K562 (cell line): ENCODE measurements at regions not wholly inside any gene's neighbourhood (a gene's known extent, or its start where the extent isn't known, plus 50 kb on each side); places are given as distances from the start of the nearest gene placed in this dataset.
"Not testable (repeated sequence)": the region's sequence is repeated elsewhere in the genome, so short reads cannot be mapped to it uniquely, and the experiment has no call there.

Experiments used
- ATAC-seq: fragments of 200-7000 bp; cut with Tn5 transposase; 3 replicates; pipeline ENCODE4 v1.9.1; 2020; ENCODE audit warnings: moderate library complexity
- BruUV-seq: library from RNA; stranded (reverse); fragments of 400-500 nt; replicated peaks from 2 replicates; lab custom pipeline; 2021; lab: Mats Ljungman, UMichigan
- CTCF ChIA-PET: fragments of 300-600 bp; formaldehyde crosslinking; extraction: SDS; loops from one replicate; lab custom pipeline; 2021; ENCODE audit warnings: low intra/inter-chr PET ratio; lab: Yijun Ruan, JAX
- POLR2A ChIA-PET: fragments of 300-600, 350-650 bp; sonication (Branson Sonifier 250); formaldehyde crosslinking; extraction: SDS; loops from one replicate; lab custom pipeline; 2021; ENCODE audit warnings: antibody characterized with exemption, inconsistent platforms; lab: Yijun Ruan, JAX
- DNase-seq, 4 experiments: peaks; one replicate each; pipeline versions ENCODE4 v3.0.0 to v3.0.0-alpha.2; 2011 to 2018; ENCODE audit warnings: low spot score in 3 of 4, mixed read lengths in 3 of 4; ENCODE audit errors: extremely low read depth in 1 of 4
- FAIRE-seq: peaks from 2 replicates; lab custom pipeline; 2011; peaks lifted over from hg19 to GRCh38; lab: Jason Lieb, UNC
- H2AFZ ChIP-seq: 2 replicates; pipeline ENCODE4 v1.6.0; 2011; ENCODE audit warnings: low read depth, low read length, control low read depth, inconsistent platforms
- H3K27ac ChIP-seq: fragments of 200-600 bp; 3 replicates; pipeline ENCODE4 v1.8.0; 2011; ENCODE audit warnings: low read depth, mild to moderate bottlenecking, control low read depth, inconsistent platforms, low read length, moderate library complexity, mixed read lengths; ENCODE audit errors: extremely low read depth
- H3K27me3 ChIP-seq, 2 experiments: fragments of 300-600 bp in 1 of 2; 2 replicates in 1 of 2; 3 replicates in 1 of 2; pipeline versions ENCODE4 v1.6.0 to v1.8.0; 2011; ENCODE audit warnings: inconsistent platforms in 2 of 2, low read length in 2 of 2, mild to moderate bottlenecking in 1 of 2, mixed read lengths in 1 of 2, moderate library complexity in 1 of 2; ENCODE audit not compliant: control insufficient read depth in 2 of 2, insufficient read depth in 2 of 2
- H3K36me3 ChIP-seq: fragments of 300-600 bp; 3 replicates; pipeline ENCODE4 v1.8.0; 2011; ENCODE audit warnings: mild to moderate bottlenecking, low read length, inconsistent platforms; ENCODE audit not compliant: control insufficient read depth, insufficient read depth
- H3K4me1 ChIP-seq, 2 experiments: fragments of 200-600 bp in 1 of 2; replicated peaks in 1 of 2; 2 replicates in 1 of 2; 3 replicates in 1 of 2; pipeline versions ENCODE4 v1.5.1 to v1.8.0; 2011; ENCODE audit warnings: inconsistent platforms in 2 of 2, low read length in 2 of 2, mild to moderate bottlenecking in 1 of 2, mixed read lengths in 1 of 2, moderate library complexity in 1 of 2; ENCODE audit not compliant: control insufficient read depth in 2 of 2, insufficient read depth in 2 of 2
- H3K4me2 ChIP-seq: 2 replicates; pipeline ENCODE4 v1.6.1; 2011; ENCODE audit warnings: low read length, control low read depth, inconsistent platforms, mixed read lengths; ENCODE audit not compliant: insufficient read depth
- H3K4me3 ChIP-seq: fragments of 200-600 bp; sonication (generic), shearing (Covaris generic); 2 replicates; pipeline ENCODE4 v1.5.1; 2016; ENCODE audit warnings: control low read depth, inconsistent platforms
- H3K79me2 ChIP-seq: fragments of 200-600 bp; 3 replicates; pipeline ENCODE4 v1.8.0; 2011; ENCODE audit warnings: low read length, inconsistent platforms; ENCODE audit not compliant: control insufficient read depth, insufficient read depth
- H3K9ac ChIP-seq, 2 experiments: 2 replicates each; pipeline versions ENCODE4 v1.6.0 to v1.6.1; 2011; ENCODE audit warnings: low read depth in 2 of 2, low read length in 2 of 2, control low read depth in 1 of 2, inconsistent platforms in 1 of 2, mild to moderate bottlenecking in 1 of 2, mixed read lengths in 1 of 2; ENCODE audit not compliant: insufficient read depth in 1 of 2
- H3K9me1 ChIP-seq: one replicate; pipeline ENCODE4 v1.6.0; 2011; ENCODE audit warnings: inconsistent platforms, mild to moderate bottlenecking, low read length, moderate library complexity; ENCODE audit not compliant: control insufficient read depth, insufficient read depth
- H3K9me3 ChIP-seq: replicated peaks from 2 replicates; pipeline ENCODE4 v1.5.1; 2011; ENCODE audit warnings: low read depth, low read length, inconsistent platforms; ENCODE audit not compliant: control insufficient read depth, insufficient read depth
- H4K20me1 ChIP-seq: replicated peaks from 2 replicates; pipeline ENCODE4 v1.6.1; 2011; ENCODE audit warnings: low read length, inconsistent platforms, mixed read lengths; ENCODE audit not compliant: control insufficient read depth, insufficient read depth
- NCOR1 ChIP-seq: fragments of 450-650 bp; IDR thresholded peaks from 2 replicates; pipeline ENCODE4 v1.6.1; 2016; ENCODE audit warnings: mild to moderate bottlenecking, moderate library complexity
- PCBP1 ChIP-seq: fragments of 200-400 bp; formaldehyde crosslinking; IDR thresholded peaks from 2 replicates; pipeline ENCODE4 v1.6.1; 2018; ENCODE audit warnings: mild to moderate bottlenecking, low read depth, low read length; ENCODE audit not compliant: poor library complexity, severe bottlenecking
- RBBP5 ChIP-seq: fragments of 200-600 bp; sonication (generic); IDR thresholded peaks from 2 replicates; pipeline ENCODE4 v1.6.1; 2012; ENCODE audit warnings: borderline replicate concordance, mild to moderate bottlenecking, low read length, control low read depth, inconsistent platforms; ENCODE audit not compliant: insufficient read depth, poor library complexity, severe bottlenecking
- WGBS: fragments of 100-300 bp; shearing (Covaris generic); methylation state at CpG from one replicate; pipeline ENCODE4 v1.1.6; 2016; ENCODE audit warnings: low coverage, mixed read lengths; ENCODE audit not compliant: insufficient coverage; ENCODE audit errors: missing lambda C conversion rate; 5-methylcytosine and 5-hydroxymethylcytosine counted together
- in situ Hi-C: fragments of 300-500 bp; cut with MboI; formaldehyde crosslinking; loops from 4 replicates; pipeline ENCODE4 v1.15.0; 2018; ENCODE audit warnings: inconsistent platforms, mixed read lengths
- intact Hi-C: fragments of 100-400 bp; cut with micrococcal nuclease; formaldehyde crosslinking; loops from 2 replicates; pipeline ENCODE4 v1.14.2; 2022

GRCh38 chr14:84483072-84483420, 1046.9 kb upstream of the FLRT2 start:
- Histone ChIP-seq H3K9ac (no peak overlapping the region), H3K9me1 (no peaks in the 10 kb centered on the region), H2AFZ (no peak overlapping the region), H3K9me3 (no peaks in the 10 kb centered on the region), H3K27ac (no peak overlapping the region), H3K79me2 (no peaks in the 10 kb centered on the region), H4K20me1 (no peaks in the 10 kb centered on the region), H3K27me3 (no peaks in the 10 kb centered on the region), H3K4me3 (no peak overlapping the region), H3K36me3 (no peaks in the 10 kb centered on the region), H3K4me1 (no peaks in the 10 kb centered on the region), H3K4me2 (no peak overlapping the region)
- TF ChIP-seq RBBP5 (no peak), NCOR1 (no peak), PCBP1 (no peak)
- DNase-seq = no peak
- CTCF ChIA-PET = no interaction called here
- in situ Hi-C loops (no loop called here), intact Hi-C loops (no loop called here)
- 0% methylated on average over 5 of the region's 6 CpGs for WGBS
- BruUV-seq = no TSS peak
- no peak for FAIRE-seq
- no peak for ATAC-seq
- POLR2A ChIA-PET = no interaction called here

DNA sequence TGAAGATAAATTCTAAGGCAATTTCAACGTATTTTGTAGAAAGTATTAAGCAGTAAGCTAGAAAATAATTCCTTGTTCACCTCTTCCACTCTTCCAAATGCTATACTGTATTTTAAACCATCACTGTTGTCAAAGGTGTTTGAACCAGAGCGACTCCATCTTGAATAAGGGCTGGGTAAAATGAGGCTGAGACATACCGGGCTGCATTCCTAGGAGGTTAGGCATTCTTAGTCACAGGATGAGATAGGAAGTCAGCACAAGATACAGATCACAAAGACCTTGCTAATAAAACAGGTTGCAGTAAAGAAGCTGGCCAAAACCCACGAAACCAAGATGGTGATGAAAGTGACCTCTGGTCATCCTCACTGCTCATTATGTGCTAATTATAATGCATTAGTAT, 1045.7 kb upstream of the FLRT2 start:
- BruUV-seq, H3K4me2 ChIP-seq, H3K4me1 ChIP-seq, intact Hi-C loops, ATAC-seq, H3K9ac ChIP-seq, CTCF ChIA-PET, H2AFZ ChIP-seq, H3K27me3 ChIP-seq, H3K27ac ChIP-seq, H3K4me3 ChIP-seq, in situ Hi-C loops, H3K36me3 ChIP-seq, FAIRE-seq, H3K9me1 ChIP-seq, POLR2A ChIA-PET, H3K9me3 ChIP-seq, H4K20me1 ChIP-seq, DNase-seq, H3K79me2 ChIP-seq: not testable (repeated sequence)
- WGBS = 0% methylated on average over 4 of the region's 4 CpGs
